Aorta (tissue), 5 donors: ENCODE measurements at regions not wholly inside any gene's neighbourhood (a gene's known extent, or its start where the extent isn't known, plus 50 kb on each side); places are given as distances from the start of the nearest gene placed in this dataset.

Source experiments
- ATAC-seq: fragments of 200-7000 bp; cut with Tn5 transposase; one replicate; pipeline ENCODE4 v1.9.1; 2022; ENCODE audit warnings: moderate library complexity; ENCODE audit not compliant: low FRiP score
- DNase-seq, 2 donors: peaks; one replicate each; pipeline ENCODE4 v3.0.0-alpha.2; 2020
- H3K27ac ChIP-seq, 2 donors: one replicate each; pipeline ENCODE4 v1.5.1; 2013; ENCODE audit warnings: low read length in 2 of 2, mild to moderate bottlenecking in 2 of 2, moderate library complexity in 2 of 2, control low read depth in 1 of 2, inconsistent platforms in 1 of 2, low read depth in 1 of 2
- H3K27me3 ChIP-seq, 2 donors: one replicate each; pipeline ENCODE4 v1.6.1; 2013; ENCODE audit warnings: control low read depth in 1 of 2, low read length in 1 of 2, mild to moderate bottlenecking in 1 of 2, moderate library complexity in 1 of 2; ENCODE audit not compliant: insufficient read depth in 2 of 2, control insufficient read depth in 1 of 2
- H3K36me3 ChIP-seq, 2 donors: one replicate each; pipeline ENCODE4 v1.6.1; 2013; ENCODE audit warnings: control low read depth in 1 of 2, low read length in 1 of 2, mild to moderate bottlenecking in 1 of 2; ENCODE audit not compliant: insufficient read depth in 2 of 2, control insufficient read depth in 1 of 2
- H3K4me1 ChIP-seq, 2 donors: one replicate each; pipeline ENCODE4 v1.6.1; 2013; ENCODE audit warnings: low read length in 2 of 2, control low read depth in 1 of 2, mild to moderate bottlenecking in 1 of 2, moderate library complexity in 1 of 2; ENCODE audit not compliant: insufficient read depth in 2 of 2, control insufficient read depth in 1 of 2
- H3K4me3 ChIP-seq, 2 donors: one replicate each; pipeline ENCODE4 v1.5.1; 2013; ENCODE audit warnings: low read length in 2 of 2, control low read depth in 1 of 2, mild to moderate bottlenecking in 1 of 2
- H3K9me3 ChIP-seq: one replicate; pipeline ENCODE4 v1.6.1; 2013; ENCODE audit warnings: mild to moderate bottlenecking, low read length; ENCODE audit not compliant: control insufficient read depth
- WGBS, 2 donors: extraction: QIAGEN DNeasy Blood & Tissue Kit; methylation state at CpG; one replicate each; pipeline ENCODE4 v1.1.7; 2013; 5-methylcytosine and 5-hydroxymethylcytosine counted together
- intact Hi-C, 2 donors: fragments of 100-400 bp; cut with DNase I; formaldehyde crosslinking; loops; one replicate each; pipeline versions ENCODE4 v1.14.2 to v1.15.0; 2022
- donor health status: healthy with polysubstance abuse.
- donor health status: Bipolar disorder and iron deficiency.
- donor health status: DM: no; HTN: no; CAD: no.
- donor health status: DM: no; HTN: no; CAD: no.
- donor health status: DM: yes; HTN: yes; CAD: no.

DNA sequence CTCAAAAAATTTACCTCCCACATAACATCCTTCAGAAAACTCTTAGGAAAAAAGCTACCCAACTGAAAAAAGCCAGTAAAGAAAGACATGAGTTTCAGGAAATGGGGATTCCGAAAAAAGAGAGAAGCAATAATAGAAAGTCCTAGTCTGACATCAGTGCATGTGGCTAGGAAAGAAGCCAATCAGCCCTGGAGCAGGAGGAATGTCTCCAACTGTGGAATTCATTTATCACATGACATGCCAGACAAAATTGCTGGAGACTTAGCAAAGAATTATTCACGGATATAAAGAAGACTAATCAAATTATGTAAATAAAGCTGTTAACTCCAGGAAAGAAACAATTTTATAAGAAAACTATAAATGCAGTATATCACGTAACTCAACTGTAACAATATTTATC lies 258.9 kb upstream of the RARB start:
- Histone ChIP-seq H3K36me3 (no peaks in the 10 kb centered on the region), H3K4me1 (no peaks in the 10 kb centered on the region), H3K27me3 (no peaks in the 10 kb centered on the region), H3K4me3 (no peak overlapping the region), H3K27ac (no peak overlapping the region), H3K9me3 (no peaks in the 10 kb centered on the region)
- DNase-seq (no peak), ATAC-seq (no peak)
- 12 to 20% methylated on average over 3 of the region's 3 CpGs for WGBS, 2 donors
- intact Hi-C loops: no loop called here

DNA sequence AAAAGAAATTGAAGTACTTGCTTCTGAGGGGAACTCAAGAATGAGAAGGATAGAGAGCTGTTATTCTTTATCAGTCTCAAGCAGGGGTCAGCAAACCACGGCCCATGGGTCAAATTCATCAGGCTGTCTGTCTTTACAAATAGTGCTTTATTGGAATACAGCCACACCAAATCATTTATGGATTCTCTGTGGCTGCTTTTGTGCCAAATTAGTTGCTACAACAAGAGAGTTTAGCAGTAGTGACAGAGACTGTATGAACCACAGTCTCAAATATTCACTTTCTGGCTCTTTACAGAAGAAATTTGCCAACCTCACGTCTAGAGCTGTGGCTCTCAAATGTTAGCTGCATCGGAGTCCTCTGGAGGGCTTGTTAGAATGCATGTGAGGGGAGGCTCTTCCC lies 258.0 kb upstream of the RARB start:
- ATAC-seq: no peak
- H3K4me3 ChIP-seq: no peak overlapping the region
- no peaks in the 10 kb centered on the region for H3K4me1 ChIP-seq
- 51 to 61% methylated on average over 3 of the region's 3 CpGs for WGBS, 2 donors
- no peaks in the 10 kb centered on the region for H3K27me3 ChIP-seq
- intact Hi-C loops: no loop called here
- no peak for DNase-seq
- H3K27ac ChIP-seq: no peak overlapping the region
- no peaks in the 10 kb centered on the region for H3K36me3 ChIP-seq
- H3K9me3 ChIP-seq: no peaks in the 10 kb centered on the region

DNA sequence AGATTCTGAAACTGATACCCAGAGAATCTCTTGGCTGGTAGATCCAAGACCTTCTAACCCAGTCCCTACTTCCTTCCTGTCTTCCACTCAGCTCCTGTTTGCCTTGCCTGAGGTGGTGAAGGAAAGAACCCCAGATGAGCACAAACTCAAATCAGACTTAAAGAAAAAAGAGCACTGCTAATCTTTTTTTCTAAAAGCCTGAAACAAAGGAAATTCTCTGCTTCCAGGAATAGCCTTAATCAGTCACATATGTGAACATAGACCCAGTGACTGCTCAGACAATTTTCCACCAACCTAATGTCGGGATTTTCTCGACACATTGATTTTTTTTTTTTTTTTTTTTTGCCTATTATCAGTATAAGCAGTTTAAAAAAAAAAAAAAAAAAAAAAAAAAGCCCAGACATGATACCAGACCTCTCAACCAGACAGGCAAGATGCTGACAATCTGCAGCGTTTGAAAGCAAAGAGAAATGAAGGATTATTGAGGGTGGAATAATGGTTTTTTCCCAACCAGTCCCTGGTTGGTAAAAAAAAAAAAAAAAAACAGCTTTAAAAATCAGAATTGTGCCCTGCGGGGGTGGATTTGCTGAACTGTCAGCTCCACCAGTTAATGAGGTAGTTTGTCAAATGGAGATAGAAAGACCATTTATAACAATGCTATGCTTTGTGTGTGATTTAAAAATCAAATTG lies 256.8 kb upstream of the RARB start:
- DNase-seq (no peak), ATAC-seq (no peak)
- intact Hi-C loops: no loop called here
- H3K4me3 ChIP-seq: no peak overlapping the region
- H3K9me3 ChIP-seq: no peaks in the 10 kb centered on the region
- 66 to 76% methylated on average over 4 of the region's 4 CpGs for WGBS, 2 donors
- H3K4me1 ChIP-seq: no peaks in the 10 kb centered on the region
- H3K36me3 ChIP-seq: no peaks in the 10 kb centered on the region
- no peak overlapping the region for H3K27ac ChIP-seq
- H3K27me3 ChIP-seq: no peaks in the 10 kb centered on the region

DNA sequence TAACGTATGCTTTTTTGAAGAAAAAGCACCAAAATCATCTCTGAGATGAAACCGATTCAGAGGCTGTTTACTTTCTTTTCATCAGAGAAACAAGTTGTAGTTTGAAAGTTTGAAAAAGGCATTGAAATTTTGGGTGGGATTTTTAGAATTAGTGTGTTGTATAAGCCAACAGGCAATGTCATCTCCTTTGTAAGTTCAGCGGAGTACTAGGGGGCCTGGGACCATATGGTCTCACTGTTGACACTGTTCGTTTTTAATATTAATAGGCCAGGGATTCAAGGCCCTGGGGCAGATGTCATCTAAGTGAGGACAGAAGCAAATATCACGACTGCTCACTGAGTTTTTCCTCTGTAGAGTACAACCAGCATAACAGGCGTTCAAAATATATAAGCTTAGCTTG lies 256.2 kb upstream of the RARB start:
- intact Hi-C loops: no loop called here
- no peak overlapping the region for H3K4me3 ChIP-seq
- ATAC-seq (no peak), DNase-seq (no peak)
- no peaks in the 10 kb centered on the region for H3K36me3 ChIP-seq
- no peaks in the 10 kb centered on the region for H3K9me3 ChIP-seq
- 90 to 91% methylated on average over 6 of the region's 6 CpGs for WGBS, 2 donors
- no peaks in the 10 kb centered on the region for H3K27me3 ChIP-seq
- no peak overlapping the region for H3K27ac ChIP-seq
- H3K4me1 ChIP-seq: no peaks in the 10 kb centered on the region

DNA sequence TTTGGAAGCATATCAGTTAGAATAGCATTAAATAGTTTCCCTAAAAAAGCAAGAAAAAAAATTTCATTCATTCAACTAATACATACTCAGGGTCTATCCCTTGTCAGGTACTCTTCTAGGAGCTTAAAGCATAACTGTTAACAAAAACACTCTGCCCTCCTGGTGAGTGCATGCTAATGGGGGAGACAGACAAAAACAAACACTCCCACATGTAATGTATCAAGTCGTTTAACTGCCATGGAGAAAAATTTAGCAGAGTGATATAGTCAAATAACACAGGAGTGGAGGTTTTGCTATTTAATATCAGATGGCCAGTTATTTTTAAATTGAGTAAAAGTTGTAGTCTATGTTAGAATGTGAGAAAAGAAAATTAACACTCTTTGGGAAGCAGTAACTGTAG lies 254.5 kb upstream of the RARB start:
- H3K4me3 ChIP-seq: no peak overlapping the region
- intact Hi-C loops: no loop called here
- H3K4me1 ChIP-seq: no peaks in the 10 kb centered on the region
- no peaks in the 10 kb centered on the region for H3K36me3 ChIP-seq
- WGBS, 2 donors: 16 to 32% methylated on average over 1 of the region's 1 CpG
- DNase-seq (no peak), ATAC-seq (no peak)
- H3K27me3 ChIP-seq: no peaks in the 10 kb centered on the region
- H3K27ac ChIP-seq: no peak overlapping the region
- H3K9me3 ChIP-seq: no peaks in the 10 kb centered on the region

DNA sequence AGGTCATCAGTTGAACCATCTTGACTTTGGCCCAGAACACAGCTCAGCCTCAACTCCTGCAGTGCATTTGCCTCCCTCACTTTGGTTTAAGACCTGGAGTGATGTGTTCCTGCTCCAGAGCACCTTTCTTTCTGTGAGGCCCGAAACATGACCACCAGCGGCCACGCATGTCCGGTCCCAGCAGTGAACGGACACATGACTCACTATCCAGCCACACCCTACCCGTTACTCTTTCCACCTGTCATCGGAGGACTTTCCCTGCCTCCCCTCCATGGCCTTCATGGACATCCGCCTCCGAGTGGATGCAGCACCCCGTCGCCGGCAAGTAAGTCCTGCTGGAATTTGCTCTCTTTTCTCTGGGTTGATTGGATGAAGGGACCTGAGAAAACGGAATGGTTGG lies 253.8 kb upstream of the RARB start:
- WGBS, 2 donors: 94 to 95% methylated on average over 13 of the region's 13 CpGs
- Histone ChIP-seq H3K36me3 (no peaks in the 10 kb centered on the region), H3K27ac (no peak overlapping the region), H3K27me3 (no peaks in the 10 kb centered on the region), H3K4me3 (no peak overlapping the region), H3K4me1 (no peaks in the 10 kb centered on the region), H3K9me3 (no peaks in the 10 kb centered on the region)
- ATAC-seq: no peak
- no peak for DNase-seq
- intact Hi-C loops: no loop called here

DNA sequence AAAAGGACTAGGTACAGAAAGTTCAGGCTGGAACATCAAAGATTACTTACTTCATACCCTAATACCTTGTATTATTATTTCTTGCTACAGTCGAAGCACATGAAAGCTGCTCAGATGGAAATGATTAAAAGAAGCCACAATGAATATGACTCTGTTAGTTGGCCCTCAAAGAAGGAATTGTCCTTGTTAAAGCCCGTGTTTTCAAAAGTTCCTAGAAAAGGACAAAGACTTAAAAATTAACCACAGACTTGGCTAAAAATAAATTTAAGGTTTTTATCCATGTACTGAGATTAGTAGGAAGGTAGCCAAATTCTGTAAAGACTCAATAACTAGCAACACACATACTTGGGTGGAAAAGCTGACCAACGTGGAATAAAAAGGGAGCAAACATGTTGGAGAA lies 251.0 kb upstream of the RARB start:
- H3K36me3 ChIP-seq: no peaks in the 10 kb centered on the region
- DNase-seq (no peak), ATAC-seq (no peak)
- no peaks in the 10 kb centered on the region for H3K9me3 ChIP-seq
- no peaks in the 10 kb centered on the region for H3K4me1 ChIP-seq
- WGBS, 2 donors: 32 to 45% methylated on average over 3 of the region's 3 CpGs
- intact Hi-C loops: no loop called here
- no peak overlapping the region for H3K4me3 ChIP-seq
- no peak overlapping the region for H3K27ac ChIP-seq
- no peaks in the 10 kb centered on the region for H3K27me3 ChIP-seq

DNA sequence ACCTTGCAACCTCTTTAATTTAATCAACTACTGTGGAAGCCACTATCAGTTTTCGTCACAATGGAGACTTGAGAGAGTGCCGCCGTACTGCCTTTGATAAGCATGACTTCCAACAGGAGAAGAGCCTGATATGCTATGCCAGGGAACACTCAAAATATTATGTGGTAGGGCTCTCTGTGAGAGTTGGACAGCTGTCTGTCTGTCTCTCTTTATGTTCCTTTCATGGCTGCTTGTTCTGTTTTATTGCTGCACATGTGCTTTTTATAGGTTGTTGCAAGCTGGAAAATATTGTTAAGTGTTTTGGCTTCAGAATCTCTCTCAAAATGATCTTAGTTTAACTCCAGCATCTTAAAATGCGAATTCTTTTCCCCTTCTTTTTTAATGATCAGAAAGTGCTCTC lies 249.4 kb upstream of the RARB start:
- Histone ChIP-seq H3K27me3 (no peaks in the 10 kb centered on the region), H3K9me3 (no peaks in the 10 kb centered on the region), H3K4me1 (no peaks in the 10 kb centered on the region), H3K36me3 (no peaks in the 10 kb centered on the region), H3K27ac (no peak overlapping the region), H3K4me3 (no peak overlapping the region)
- intact Hi-C loops: no loop called here
- no peak for ATAC-seq
- no peak for DNase-seq
- 67 to 82% methylated on average over 4 of the region's 4 CpGs for WGBS, 2 donors

DNA sequence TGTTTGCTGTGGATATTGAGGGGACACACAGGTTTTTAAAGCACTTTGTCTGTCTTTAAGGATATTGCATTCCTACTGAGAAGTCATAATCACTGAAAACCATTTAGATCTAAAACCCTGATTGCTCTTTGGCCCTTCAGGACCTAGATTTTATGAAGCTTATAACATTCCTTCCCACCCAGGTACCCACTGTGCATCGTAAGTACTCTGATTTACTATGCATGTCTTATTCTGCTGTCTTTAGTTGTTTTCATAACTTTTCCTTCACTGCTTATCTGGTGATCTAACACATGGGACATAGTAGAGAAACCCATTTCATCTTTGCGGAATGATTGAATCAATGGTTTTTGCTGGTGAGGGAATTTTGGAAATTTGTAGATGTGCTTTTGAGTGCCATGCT lies 247.0 kb upstream of the RARB start:
- Histone ChIP-seq H3K27ac (no peak overlapping the region), H3K36me3 (no peaks in the 10 kb centered on the region), H3K4me3 (no peak overlapping the region), H3K9me3 (no peaks in the 10 kb centered on the region), H3K27me3 (no peaks in the 10 kb centered on the region), H3K4me1 (no peaks in the 10 kb centered on the region)
- 97 to 98% methylated on average over 2 of the region's 2 CpGs for WGBS, 2 donors
- no peak for ATAC-seq
- intact Hi-C loops: no loop called here
- DNase-seq: no peak
